Urinary bladder (tissue), 3 donors: ENCODE measurements at regions not wholly inside any gene's neighbourhood (a gene's known extent, or its start where the extent isn't known, plus 50 kb on each side); places are given as distances from the start of the nearest gene placed in this dataset.
A peak's percentile ranks its signal among the peaks of the same experiment; 100 is the strongest.

Experiments used
- DNase-seq: peaks from one replicate; pipeline ENCODE4 v3.0.0-alpha.2; 2015; ENCODE audit errors: extremely low spot score
- H3K27ac ChIP-seq: one replicate; pipeline ENCODE4 v1.5.1; 2013; ENCODE audit warnings: low read depth, mild to moderate bottlenecking, moderate library complexity
- H3K36me3 ChIP-seq: one replicate; pipeline ENCODE4 v1.6.1; 2013; ENCODE audit warnings: mild to moderate bottlenecking, moderate library complexity; ENCODE audit not compliant: insufficient read depth
- H3K4me1 ChIP-seq: one replicate; pipeline ENCODE4 v1.6.1; 2013; ENCODE audit warnings: mild to moderate bottlenecking, moderate library complexity; ENCODE audit not compliant: insufficient read depth
- H3K4me3 ChIP-seq: one replicate; pipeline ENCODE4 v1.5.1; 2013; ENCODE audit warnings: low read depth, low read length
- WGBS: extraction: QIAGEN DNeasy Blood & Tissue Kit; methylation state at CpG from one replicate; pipeline ENCODE4 v1.1.7; 2013; 5-methylcytosine and 5-hydroxymethylcytosine counted together
- donor health status: healthy with polysubstance abuse.
- donor health status: healthy.

GRCh38 chr7:54810401-54810800 lies 51.4 kb upstream of the SEC61G start:
- no peak overlapping the region for H3K4me3 ChIP-seq
- 73% methylated on average over 1 of the region's 1 CpG for WGBS
- H3K36me3 ChIP-seq, result no peaks in the 10 kb centered on the region
- H3K4me1 ChIP-seq, result no peaks in the 10 kb centered on the region
- no peak overlapping the region for H3K27ac ChIP-seq
- DNase-seq, result no peak

GRCh38 chr7:54811041-54811845 lies 52.2 kb upstream of the SEC61G start:
- DNase-seq, result no peak
- no peaks in the 10 kb centered on the region for H3K4me1 ChIP-seq

GRCh38 chr7:54811846-54812254 lies 52.8 kb upstream of the SEC61G start:
- Histone ChIP-seq H3K27ac (peak overlapping the region; percentile 18), H3K4me1 (no peaks in the 10 kb centered on the region), H3K4me3 (no peak overlapping the region), H3K36me3 (no peaks in the 10 kb centered on the region)
- WGBS, result 37% methylated on average over 8 of the region's 8 CpGs
- DNase-seq, result no peak

More at GRCh38 chr7:54811041-54811845, 52.2 kb upstream of the SEC61G start:
- WGBS, result 34% methylated on average over 5 of the region's 5 CpGs
- Histone ChIP-seq H3K36me3 (no peaks in the 10 kb centered on the region), H3K27ac (peak overlapping the region; percentile 18), H3K4me3 (no peak overlapping the region)

- no peaks in the 10 kb centered on the region for H3K4me1 ChIP-seq
- 94% methylated on average over 4 of the region's 4 CpGs for WGBS
- H3K4me3 ChIP-seq, result no peak overlapping the region
- H3K27ac ChIP-seq, result no peak overlapping the region
- no peaks in the 10 kb centered on the region for H3K36me3 ChIP-seq
- DNase-seq, result no peak
Observed at GRCh38 chr7:54812756-54813322, 53.8 kb upstream of the SEC61G start.

GRCh38 chr7:54813398-54813797 lies 54.4 kb upstream of the SEC61G start:
- Histone ChIP-seq H3K27ac (no peak overlapping the region), H3K4me3 (no peak overlapping the region), H3K36me3 (no peaks in the 10 kb centered on the region), H3K4me1 (no peaks in the 10 kb centered on the region)
- WGBS, result 60% methylated on average over 6 of the region's 6 CpGs
- no peak for DNase-seq

GRCh38 chr7:54814401-54814800 lies 55.4 kb upstream of the SEC61G start:
- Histone ChIP-seq H3K36me3 (no peaks in the 10 kb centered on the region), H3K4me1 (no peaks in the 10 kb centered on the region), H3K4me3 (no peak overlapping the region), H3K27ac (no peak overlapping the region)
- WGBS, result 66% methylated on average over 5 of the region's 5 CpGs
- DNase-seq, result no peak

GRCh38 chr7:54817152-54817551 lies 58.1 kb upstream of the SEC61G start:
- no peak for DNase-seq
- Histone ChIP-seq H3K4me3 (no peak overlapping the region), H3K36me3 (no peaks in the 10 kb centered on the region), H3K4me1 (no peaks in the 10 kb centered on the region), H3K27ac (no peak overlapping the region)
- 52% methylated on average over 5 of the region's 5 CpGs for WGBS

- H3K4me3 ChIP-seq, result no peak overlapping the region
- no peak for DNase-seq
- no peak overlapping the region for H3K27ac ChIP-seq
- H3K4me1 ChIP-seq, result no peaks in the 10 kb centered on the region
- no peaks in the 10 kb centered on the region for H3K36me3 ChIP-seq
- WGBS, result 60% methylated on average over 5 of the region's 5 CpGs
Observed at GRCh38 chr7:54823776-54824175, 64.8 kb upstream of the SEC61G start.

- DNase-seq, result no peak
- no peak overlapping the region for H3K27ac ChIP-seq
- no peaks in the 10 kb centered on the region for H3K4me1 ChIP-seq
- H3K4me3 ChIP-seq, result no peak overlapping the region
- WGBS, result 74% methylated on average over 1 of the region's 1 CpG
- no peaks in the 10 kb centered on the region for H3K36me3 ChIP-seq
Observed at GRCh38 chr7:54824655-54825054, 65.6 kb upstream of the SEC61G start.

GRCh38 chr7:54825368-54825767 lies 66.4 kb upstream of the SEC61G start:
- no peaks in the 10 kb centered on the region for H3K4me1 ChIP-seq
- H3K4me3 ChIP-seq, result no peak overlapping the region
- WGBS, result 78% methylated on average over 3 of the region's 3 CpGs
- DNase-seq, result no peak
- H3K27ac ChIP-seq, result no peak overlapping the region
- no peaks in the 10 kb centered on the region for H3K36me3 ChIP-seq

- WGBS, result 91% methylated on average over 4 of the region's 4 CpGs
- no peaks in the 10 kb centered on the region for H3K4me1 ChIP-seq
- no peak overlapping the region for H3K27ac ChIP-seq
- no peaks in the 10 kb centered on the region for H3K36me3 ChIP-seq
- no peak overlapping the region for H3K4me3 ChIP-seq
- DNase-seq, result no peak
Observed at GRCh38 chr7:54827734-54828133, 68.7 kb upstream of the SEC61G start.

GRCh38 chr7:54831046-54831643 lies 72.1 kb upstream of the SEC61G start:
- Histone ChIP-seq H3K36me3 (no peaks in the 10 kb centered on the region), H3K4me3 (no peak overlapping the region), H3K27ac (no peak overlapping the region), H3K4me1 (no peaks in the 10 kb centered on the region)
- no peak for DNase-seq
- 84% methylated on average over 4 of the region's 4 CpGs for WGBS

- WGBS, result 74% methylated on average over 7 of the region's 7 CpGs
- Histone ChIP-seq H3K4me3 (no peak overlapping the region), H3K36me3 (no peaks in the 10 kb centered on the region), H3K4me1 (no peaks in the 10 kb centered on the region), H3K27ac (no peak overlapping the region)
- DNase-seq, result no peak
Observed at GRCh38 chr7:54831644-54832095, 72.7 kb upstream of the SEC61G start.

GRCh38 chr7:54833001-54833467 lies 74.0 kb upstream of the SEC61G start:
- DNase-seq, result no peak
- H3K36me3 ChIP-seq, result no peaks in the 10 kb centered on the region
- no peak overlapping the region for H3K27ac ChIP-seq
- H3K4me3 ChIP-seq, result no peak overlapping the region
- WGBS, result 94% methylated on average over 39 of the region's 39 CpGs
- no peaks in the 10 kb centered on the region for H3K4me1 ChIP-seq
